ENCODE measurements at regions not wholly inside any gene's neighbourhood (a gene's known extent, or its start where the extent isn't known, plus 50 kb on each side); places are given as distances from the start of the nearest gene placed in this dataset.

GRCh38 chr1:38418195-38419030 lies 371.8 kb upstream of the POU3F1 start:
- no peak for TF ChIP-seq CTCF (IDR thresholded peaks at IDR 0.05; ENCODE audit: low read length)
- no peak for TF ChIP-seq EZH2 (IDR thresholded peaks at IDR 0.05; ENCODE audit: borderline replicate concordance, low read length)

All from OCI-LY1 (cell line).